Uterus (tissue), 2 donors: ENCODE measurements at regions not wholly inside any gene's neighbourhood (a gene's known extent, or its start where the extent isn't known, plus 50 kb on each side); places are given as distances from the start of the nearest gene placed in this dataset.

ENCODE experiments used
- CTCF ChIP-seq, 4 experiments: fragments of 200-600 bp in 2 of 4; fragments of 450-650 bp in 2 of 4; sonication (generic) in 2 of 4; IDR thresholded peaks; one replicate each; pipeline ENCODE4 v1.5.1; 2016 to 2019; ENCODE audit warnings: antibody characterized with exemption in 4 of 4, mild to moderate bottlenecking in 2 of 4, moderate library complexity in 1 of 4
- POLR2A ChIP-seq, 2 donors: fragments of 450-650 bp; IDR thresholded peaks; one replicate each; pipeline ENCODE4 v1.6.1; 2016; ENCODE audit warnings: antibody characterized with exemption in 2 of 2, mild to moderate bottlenecking in 1 of 2, moderate library complexity in 1 of 2

DNA sequence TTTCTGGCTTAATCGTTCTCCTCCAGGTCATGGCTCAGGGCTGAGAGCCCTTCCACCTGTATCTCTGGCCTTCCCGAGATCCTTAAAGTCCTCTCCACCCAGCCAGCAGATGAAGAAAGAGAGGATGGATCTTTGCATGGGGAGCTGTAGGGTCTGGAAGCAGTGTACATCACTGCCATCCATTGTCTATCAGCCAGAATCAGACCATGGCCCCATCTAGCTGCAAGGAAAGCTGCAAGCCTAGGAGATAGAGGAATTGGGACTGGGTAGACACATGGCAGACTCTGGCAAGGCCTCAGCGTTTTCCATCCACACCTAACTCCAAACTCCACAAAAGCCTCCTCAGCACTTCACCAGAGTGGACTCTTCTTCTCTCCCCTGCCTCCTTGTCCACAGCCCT, 113.8 kb upstream of the MAFB start:
- TF ChIP-seq POLR2A (IDR thresholded peaks at IDR 0.05) (no peak), CTCF (IDR thresholded peaks at IDR 0.05) (no peak)
